ENCODE measurements at regions not wholly inside any gene's neighbourhood (a gene's known extent, or its start where the extent isn't known, plus 50 kb on each side); places are given as distances from the start of the nearest gene placed in this dataset.

DNA sequence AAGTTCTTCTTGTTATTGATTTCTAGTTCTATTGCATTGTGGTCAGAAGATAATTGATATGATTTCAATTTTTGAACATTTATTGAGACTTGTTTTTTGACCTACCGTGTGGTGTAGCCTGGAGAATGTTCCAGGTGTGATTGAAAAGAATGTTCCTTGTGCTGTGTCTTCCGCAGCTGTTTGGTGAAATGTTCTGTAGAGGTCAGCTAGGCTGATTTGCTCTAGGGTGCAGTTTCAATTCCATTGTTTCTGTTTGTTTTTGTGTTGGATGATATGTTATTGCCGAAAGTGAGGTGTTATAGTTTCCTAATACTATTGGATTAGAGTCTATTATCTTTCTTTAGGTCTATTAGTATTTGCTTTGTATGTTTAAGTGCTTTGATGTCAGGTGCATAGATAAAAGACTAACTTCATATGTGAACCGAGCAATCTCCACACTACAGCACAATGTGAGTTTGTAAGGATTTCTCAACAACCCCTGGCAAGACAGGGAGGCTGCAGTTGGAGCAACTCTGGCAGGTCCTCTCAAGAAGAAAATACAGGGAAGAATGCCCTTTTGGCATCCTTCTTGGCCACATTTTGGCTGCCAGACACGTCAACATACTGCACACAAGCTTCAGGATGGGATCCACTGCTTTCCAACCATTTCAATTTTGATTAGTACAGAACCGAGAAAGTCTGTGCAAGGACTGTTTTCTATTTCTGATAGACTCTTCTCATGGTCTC lies 320.7 kb downstream of the RNF144B start:
- TF ChIP-seq TAF1 (IDR thresholded peaks at IDR 0.05; ENCODE audit: borderline replicate concordance, low read depth, low read length) (no peak), RFX5 (IDR thresholded peaks at IDR 0.05; ENCODE audit: low read depth, low read length) (no peak), RBBP5 (conservative IDR thresholded peaks at IDR 0.05) (no peak), SP1 (IDR thresholded peaks at IDR 0.05; ENCODE audit: low read depth, low read length) (no peak), EP300 (IDR thresholded peaks at IDR 0.05; ENCODE audit: borderline replicate concordance in 1 of 2, control insufficient read depth in 1 of 2, low read depth in 2 of 2, low read length in 2 of 2) (no peak), MXI1 (IDR thresholded peaks at IDR 0.05; ENCODE audit: low read depth, low read length) (no peak), YY1 (IDR thresholded peaks at IDR 0.05; ENCODE audit: low read depth, low read length) (no peak), MTA2 (IDR thresholded peaks at IDR 0.05; ENCODE audit: low read depth) (no peak), HDAC6 (IDR thresholded peaks at IDR 0.05; ENCODE audit: unreplicated experiment) (no peak), POLR2A (IDR thresholded peaks at IDR 0.05; ENCODE audit: low read depth, low read length) (no peak), MEF2A (IDR thresholded peaks at IDR 0.05; ENCODE audit: insufficient read depth, low read depth, low read length) (no peak), SMC3 (IDR thresholded peaks at IDR 0.05; ENCODE audit: borderline replicate concordance, low read length) (no peak)
- TF ChIP-seq, protein P1, sequence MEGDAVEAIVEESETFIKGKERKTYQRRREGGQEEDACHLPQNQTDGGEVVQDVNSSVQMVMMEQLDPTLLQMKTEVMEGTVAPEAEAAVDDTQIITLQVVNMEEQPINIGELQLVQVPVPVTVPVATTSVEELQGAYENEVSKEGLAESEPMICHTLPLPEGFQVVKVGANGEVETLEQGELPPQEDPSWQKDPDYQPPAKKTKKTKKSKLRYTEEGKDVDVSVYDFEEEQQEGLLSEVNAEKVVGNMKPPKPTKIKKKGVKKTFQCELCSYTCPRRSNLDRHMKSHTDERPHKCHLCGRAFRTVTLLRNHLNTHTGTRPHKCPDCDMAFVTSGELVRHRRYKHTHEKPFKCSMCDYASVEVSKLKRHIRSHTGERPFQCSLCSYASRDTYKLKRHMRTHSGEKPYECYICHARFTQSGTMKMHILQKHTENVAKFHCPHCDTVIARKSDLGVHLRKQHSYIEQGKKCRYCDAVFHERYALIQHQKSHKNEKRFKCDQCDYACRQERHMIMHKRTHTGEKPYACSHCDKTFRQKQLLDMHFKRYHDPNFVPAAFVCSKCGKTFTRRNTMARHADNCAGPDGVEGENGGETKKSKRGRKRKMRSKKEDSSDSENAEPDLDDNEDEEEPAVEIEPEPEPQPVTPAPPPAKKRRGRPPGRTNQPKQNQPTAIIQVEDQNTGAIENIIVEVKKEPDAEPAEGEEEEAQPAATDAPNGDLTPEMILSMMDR (IDR thresholded peaks at IDR 0.05 in 2 of 3, conservative IDR thresholded peaks at IDR 0.05 in 1 of 3; ENCODE audit: control insufficient read depth in 2 of 3, extremely low read depth in 1 of 3, insufficient read depth in 1 of 3, low read depth in 3 of 3, low read length in 3 of 3), result no peak
- TF ChIP-seq, protein P2, sequence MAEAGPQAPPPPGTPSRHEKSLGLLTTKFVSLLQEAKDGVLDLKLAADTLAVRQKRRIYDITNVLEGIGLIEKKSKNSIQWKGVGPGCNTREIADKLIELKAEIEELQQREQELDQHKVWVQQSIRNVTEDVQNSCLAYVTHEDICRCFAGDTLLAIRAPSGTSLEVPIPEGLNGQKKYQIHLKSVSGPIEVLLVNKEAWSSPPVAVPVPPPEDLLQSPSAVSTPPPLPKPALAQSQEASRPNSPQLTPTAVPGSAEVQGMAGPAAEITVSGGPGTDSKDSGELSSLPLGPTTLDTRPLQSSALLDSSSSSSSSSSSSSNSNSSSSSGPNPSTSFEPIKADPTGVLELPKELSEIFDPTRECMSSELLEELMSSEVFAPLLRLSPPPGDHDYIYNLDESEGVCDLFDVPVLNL (IDR thresholded peaks at IDR 0.05; ENCODE audit: low read depth, low read length), result no peak

Data from GM12878 (cell line).